ENCODE measurements at regions not wholly inside any gene's neighbourhood (a gene's known extent, or its start where the extent isn't known, plus 50 kb on each side); places are given as distances from the start of the nearest gene placed in this dataset.

- H3K9ac ChIP-seq (replicated peaks; ENCODE audit: extremely low read depth, insufficient read depth, low read length) = no peak overlapping the region
- no peak overlapping the region for H2AFZ ChIP-seq (ENCODE audit: low read depth, low read length)
- TF ChIP-seq CTCF (IDR thresholded peaks at IDR 0.05; ENCODE audit: extremely low read depth in 1 of 2, insufficient read depth in 1 of 2, low read depth in 1 of 2, low read length in 2 of 2) = no peak
- FAIRE-seq (no peak), DNase-seq (ENCODE audit: low read depth, low spot score) (no peak)
- H3K79me2 ChIP-seq (ENCODE audit: control insufficient read depth, insufficient read depth, low read length) = no peaks in the 10 kb centered on the region
- no peaks in the 10 kb centered on the region for H3K9me3 ChIP-seq (replicated peaks; ENCODE audit: control insufficient read depth, insufficient read depth, low read length)
- no peaks in the 10 kb centered on the region for H3K9me1 ChIP-seq (replicated peaks; ENCODE audit: control insufficient read depth, extremely low read depth, insufficient read depth, low read length)
- ChIA-PET CTCF (no interaction called here), POLR2A (no interaction called here)
- H3K36me3 ChIP-seq (ENCODE audit: control insufficient read depth in 2 of 2, extremely low read depth in 1 of 2, insufficient read depth in 2 of 2, low read length in 2 of 2) = no peaks in the 10 kb centered on the region
- H3K4me1 ChIP-seq (ENCODE audit: control insufficient read depth, extremely low read depth, insufficient read depth, low read length) = no peaks in the 10 kb centered on the region
- no peak overlapping the region for H3K27ac ChIP-seq (ENCODE audit: insufficient read depth, low read depth, low read length)
- no peak overlapping the region for H3K4me3 ChIP-seq (replicated peaks in 1 of 3; ENCODE audit: insufficient read depth in 1 of 3, low read depth in 1 of 3, low read length in 3 of 3)
- intact Hi-C loops (cut with micrococcal nuclease) = no loop called here
- no peaks in the 10 kb centered on the region for H4K20me1 ChIP-seq (replicated peaks; ENCODE audit: control insufficient read depth, extremely low read depth, insufficient read depth, low read length)
- BruUV-seq (replicated peaks) = no TSS peak
- dilution Hi-C loops (cut with MboI; ENCODE audit: extremely low pct_ligation_motif_present, low sequenced_read_pairs) = loop anchor here (25.0 kb wide), 1 partner anchor 475 kb away; no protein-coding TSS in a partner anchor
- H3K4me2 ChIP-seq (ENCODE audit: insufficient read depth, low read length) = no peak overlapping the region
- H3K27me3 ChIP-seq (ENCODE audit: control insufficient read depth in 2 of 2, insufficient read depth in 2 of 2, low read length in 2 of 2) = no peaks in the 10 kb centered on the region
Observed at GRCh38 chr6:160911949-160912348, 79.6 kb upstream of the MAP3K4 start.

GRCh38 chr6:160912411-160912810 is 79.2 kb upstream of the MAP3K4 start:
- Histone ChIP-seq H3K79me2 (ENCODE audit: control insufficient read depth, insufficient read depth, low read length) (no peaks in the 10 kb centered on the region), H3K27ac (ENCODE audit: insufficient read depth, low read depth, low read length) (no peak overlapping the region), H2AFZ (ENCODE audit: low read depth, low read length) (no peak overlapping the region), H3K9me1 (replicated peaks; ENCODE audit: control insufficient read depth, extremely low read depth, insufficient read depth, low read length) (no peaks in the 10 kb centered on the region), H3K36me3 (ENCODE audit: control insufficient read depth in 2 of 2, extremely low read depth in 1 of 2, insufficient read depth in 2 of 2, low read length in 2 of 2) (no peaks in the 10 kb centered on the region), H3K27me3 (ENCODE audit: control insufficient read depth in 2 of 2, insufficient read depth in 2 of 2, low read length in 2 of 2) (no peaks in the 10 kb centered on the region), H3K4me3 (replicated peaks in 1 of 3; ENCODE audit: insufficient read depth in 1 of 3, low read depth in 1 of 3, low read length in 3 of 3) (no peak overlapping the region), H4K20me1 (replicated peaks; ENCODE audit: control insufficient read depth, extremely low read depth, insufficient read depth, low read length) (no peaks in the 10 kb centered on the region), H3K4me2 (ENCODE audit: insufficient read depth, low read length) (no peak overlapping the region), H3K9me3 (replicated peaks; ENCODE audit: control insufficient read depth, insufficient read depth, low read length) (no peaks in the 10 kb centered on the region), H3K4me1 (ENCODE audit: control insufficient read depth, extremely low read depth, insufficient read depth, low read length) (no peaks in the 10 kb centered on the region), H3K9ac (replicated peaks; ENCODE audit: extremely low read depth, insufficient read depth, low read length) (no peak overlapping the region)
- no peak for DNase-seq (ENCODE audit: low read depth, low spot score)
- BruUV-seq (replicated peaks) = no TSS peak
- dilution Hi-C loops (cut with MboI; ENCODE audit: extremely low pct_ligation_motif_present, low sequenced_read_pairs) = loop anchor here (25.0 kb wide), 1 partner anchor 475 kb away; no protein-coding TSS in a partner anchor
- ChIA-PET POLR2A (no interaction called here), CTCF (no interaction called here)
- TF ChIP-seq POLR2AphosphoS5 (IDR thresholded peaks at IDR 0.05; ENCODE audit: insufficient read depth, low read depth, low read length) (no peak), FOS (IDR thresholded peaks at IDR 0.05; ENCODE audit: borderline replicate concordance, insufficient read depth, low read length) (no peak), CTCF (IDR thresholded peaks at IDR 0.05; ENCODE audit: extremely low read depth in 1 of 2, insufficient read depth in 1 of 2, low read depth in 1 of 2, low read length in 2 of 2) (no peak), MYC (IDR thresholded peaks at IDR 0.05; ENCODE audit: low read depth, low read length) (no peak), POLR2A (IDR thresholded peaks at IDR 0.05; ENCODE audit: low read depth, low read length) (no peak), MAX (IDR thresholded peaks at IDR 0.05; ENCODE audit: insufficient read depth, insufficient read length) (no peak), GATA2 (IDR thresholded peaks at IDR 0.05; ENCODE audit: insufficient read depth, insufficient read length, low read depth, low read length) (no peak), EZH2 (IDR thresholded peaks at IDR 0.05; ENCODE audit: borderline replicate concordance, low read depth, low read length, severe bottlenecking) (no peak), JUN (IDR thresholded peaks at IDR 0.05; ENCODE audit: borderline replicate concordance, insufficient read depth, insufficient read length, low read depth) (no peak)
- FAIRE-seq = no peak
- intact Hi-C loops (cut with micrococcal nuclease) = no loop called here

Data from endothelial cell of umbilical vein (primary cell).